ENCODE measurements at regions not wholly inside any gene's neighbourhood (a gene's known extent, or its start where the extent isn't known, plus 50 kb on each side); places are given as distances from the start of the nearest gene placed in this dataset.

- no peak for TF ChIP-seq POLR2AphosphoS5 (IDR thresholded peaks at IDR 0.05)
- TF ChIP-seq CTCF (IDR thresholded peaks at IDR 0.05): no peak
- no peak for TF ChIP-seq POLR2A (IDR thresholded peaks at IDR 0.05; ENCODE audit: low read depth)
Measured at GRCh38 chr6:22001396-22002027, 295.3 kb downstream of the PRL start.

Data from esophagus muscularis mucosa (tissue), 3 donors.